HCEC 1CT (cell line): ENCODE measurements at regions not wholly inside any gene's neighbourhood (a gene's known extent, or its start where the extent isn't known, plus 50 kb on each side); places are given as distances from the start of the nearest gene placed in this dataset.

Experiments used
- DNase-seq: peaks from one replicate; pipeline ENCODE4 v3.0.0-alpha.2; 2017

GRCh38 chr1:69491416-69491815 is 76.3 kb upstream of the LRRC7 start:
- no peak for DNase-seq

GRCh38 chr1:69492286-69492685 is 75.4 kb upstream of the LRRC7 start:
- DNase-seq: no peak

GRCh38 chr1:69494221-69494620 is 73.5 kb upstream of the LRRC7 start:
- no peak for DNase-seq

- DNase-seq: no peak
Measured at GRCh38 chr1:69497441-69498221, 70.1 kb upstream of the LRRC7 start.

- DNase-seq: no peak
Measured at GRCh38 chr1:69498711-69499110, 69.0 kb upstream of the LRRC7 start.

GRCh38 chr1:69499203-69499803 is 68.4 kb upstream of the LRRC7 start:
- no peak for DNase-seq

- DNase-seq: no peak
Measured at GRCh38 chr1:69502991-69503390, 64.7 kb upstream of the LRRC7 start.

- DNase-seq: no peak
Measured at GRCh38 chr1:69504730-69505252, 62.9 kb upstream of the LRRC7 start.

GRCh38 chr1:69506311-69506710 is 61.4 kb upstream of the LRRC7 start:
- no peak for DNase-seq

- no peak for DNase-seq
Measured at GRCh38 chr1:69506721-69507120, 61.0 kb upstream of the LRRC7 start.

- no peak for DNase-seq
Measured at GRCh38 chr1:69510026-69510425, 57.7 kb upstream of the LRRC7 start.

GRCh38 chr1:69511426-69512192 is 56.1 kb upstream of the LRRC7 start:
- no peak for DNase-seq

- no peak for DNase-seq
Measured at GRCh38 chr1:69513601-69514000, 54.1 kb upstream of the LRRC7 start.
